Endothelial cell of umbilical vein (primary cell): ENCODE measurements at regions not wholly inside any gene's neighbourhood (a gene's known extent, or its start where the extent isn't known, plus 50 kb on each side); places are given as distances from the start of the nearest gene placed in this dataset.

ENCODE experiments used
- CTCF ChIP-seq, 2 donors: IDR thresholded peaks; 1 replicate in 1 of 2; 2 replicates in 1 of 2; pipeline ENCODE4 v1.5.1; 2011; ENCODE audit warnings: low read length in 2 of 2, mild to moderate bottlenecking in 2 of 2, moderate library complexity in 2 of 2, control low read depth in 1 of 2, inconsistent platforms in 1 of 2, low read depth in 1 of 2; ENCODE audit not compliant: insufficient read depth in 1 of 2; ENCODE audit errors: extremely low read depth in 1 of 2
- EZH2 ChIP-seq: IDR thresholded peaks from 2 replicates; pipeline ENCODE4 v1.6.1; 2012; ENCODE audit warnings: borderline replicate concordance, low read depth, mild to moderate bottlenecking, moderate library complexity, low read length, inconsistent platforms; ENCODE audit not compliant: severe bottlenecking
- FOS ChIP-seq: IDR thresholded peaks from 2 replicates; pipeline ENCODE4 v1.6.1; 2011; ENCODE audit warnings: mild to moderate bottlenecking, low read length, moderate library complexity, borderline replicate concordance; ENCODE audit not compliant: insufficient read depth
- GATA2 ChIP-seq: IDR thresholded peaks from 2 replicates; pipeline ENCODE4 v1.7.0; 2011; ENCODE audit warnings: low read depth, mild to moderate bottlenecking, moderate library complexity, mixed read lengths, low read length; ENCODE audit not compliant: insufficient read length, insufficient read depth
- JUN ChIP-seq: IDR thresholded peaks from 2 replicates; pipeline ENCODE4 v1.6.1; 2011; ENCODE audit warnings: borderline replicate concordance, low read depth; ENCODE audit not compliant: insufficient read length, insufficient read depth
- MAX ChIP-seq: IDR thresholded peaks from 2 replicates; pipeline ENCODE4 v1.6.1; 2011; ENCODE audit not compliant: insufficient read depth, insufficient read length
- MYC ChIP-seq: IDR thresholded peaks from one replicate; pipeline ENCODE4 v1.6.1; 2011; ENCODE audit warnings: mild to moderate bottlenecking, low read depth, low read length
- POLR2A ChIP-seq: IDR thresholded peaks from 2 replicates; pipeline ENCODE4 v1.6.1; 2012; ENCODE audit warnings: low read depth, mild to moderate bottlenecking, control low read depth, low read length
- POLR2AphosphoS5 ChIP-seq: IDR thresholded peaks from 2 replicates; pipeline ENCODE4 v1.6.1; 2012; ENCODE audit warnings: low read depth, mild to moderate bottlenecking, control low read depth, low read length, moderate library complexity; ENCODE audit not compliant: insufficient read depth

- TF ChIP-seq CTCF (IDR thresholded peaks at IDR 0.05; ENCODE audit: extremely low read depth in 1 of 2, insufficient read depth in 1 of 2, low read depth in 1 of 2, low read length in 2 of 2) = no peak
- TF ChIP-seq MYC = no peak
- no peak for TF ChIP-seq POLR2A
- no peak for TF ChIP-seq POLR2AphosphoS5
- TF ChIP-seq EZH2 = no peak
- no peak for TF ChIP-seq GATA2
- TF ChIP-seq MAX = no peak
- no peak for TF ChIP-seq JUN
- TF ChIP-seq FOS = no peak
Observed at GRCh38 chr2:22027345-22028005, 903.7 kb downstream of the TDRD15 start.
